BE2C (cell line): ENCODE measurements at regions not wholly inside any gene's neighbourhood (a gene's known extent, or its start where the extent isn't known, plus 50 kb on each side); places are given as distances from the start of the nearest gene placed in this dataset.

Experiments used
- DNase-seq: peaks from one replicate; pipeline ENCODE4 v3.0.0-alpha.2; 2020
- H3K27me3 ChIP-seq: fragments of 250-450 bp; sonication (Bioruptor Pico); 2 replicates; pipeline ENCODE4 v1.5.1; 2020; ENCODE audit warnings: mild to moderate bottlenecking
- H3K36me3 ChIP-seq: fragments of 250-450 bp; sonication (Bioruptor Pico); 2 replicates; pipeline ENCODE4 v1.5.1; 2020; ENCODE audit warnings: mild to moderate bottlenecking
- H3K4me1 ChIP-seq: fragments of 250-450 bp; sonication (Bioruptor Pico); 2 replicates; pipeline ENCODE4 v1.5.1; 2020
- H3K4me3 ChIP-seq: 2 replicates; pipeline ENCODE4 v1.5.1; 2011; ENCODE audit warnings: low read depth, low read length
- H3K9me3 ChIP-seq: fragments of 250-450 bp; sonication (Bioruptor Pico); 2 replicates; pipeline ENCODE4 v1.5.1; 2020
- CTCF ChIP-seq: IDR thresholded peaks from 2 replicates; pipeline ENCODE4 v1.5.1; 2012; ENCODE audit warnings: mild to moderate bottlenecking, low read depth, low read length

- peaks cover 10% of the 10 kb centered on the region for H3K4me1 ChIP-seq
- no peaks in the 10 kb centered on the region for H3K27me3 ChIP-seq
- no peak overlapping the region for H3K4me3 ChIP-seq
- peak; percentile 36 for DNase-seq
- no peaks in the 10 kb centered on the region for H3K36me3 ChIP-seq
- H3K9me3 ChIP-seq: no peaks in the 10 kb centered on the region
- no peak for TF ChIP-seq CTCF
Measured at GRCh38 chr11:72519220-72519881, 85.0 kb upstream of the CLPB start.

- TF ChIP-seq CTCF: no peak
- no peaks in the 10 kb centered on the region for H3K27me3 ChIP-seq
- H3K4me3 ChIP-seq: no peak overlapping the region
- peaks cover 6% of the 10 kb centered on the region for H3K9me3 ChIP-seq
- peaks cover 3% of the 10 kb centered on the region; the same call in 1 of the 2 replicates for H3K4me1 ChIP-seq
- DNase-seq: no peak
- no peaks in the 10 kb centered on the region for H3K36me3 ChIP-seq
Measured at GRCh38 chr11:72514331-72514730, 80.0 kb upstream of the CLPB start.

- no peak overlapping the region for H3K4me3 ChIP-seq
- no peak for TF ChIP-seq CTCF
- DNase-seq: no peak
- peaks cover 6% of the 10 kb centered on the region for H3K9me3 ChIP-seq
- H3K4me1 ChIP-seq: no peaks in the 10 kb centered on the region
- no peaks in the 10 kb centered on the region for H3K27me3 ChIP-seq
- H3K36me3 ChIP-seq: no peaks in the 10 kb centered on the region
Measured at GRCh38 chr11:72513411-72513810, 79.1 kb upstream of the CLPB start.

- H3K4me3 ChIP-seq: no peak overlapping the region
- H3K4me1 ChIP-seq: peaks cover under 1% of the 10 kb centered on the region; the same call in 1 of the 2 replicates
- no peak for DNase-seq
- no peak for TF ChIP-seq CTCF
- peaks cover 6% of the 10 kb centered on the region for H3K9me3 ChIP-seq
- H3K27me3 ChIP-seq: no peaks in the 10 kb centered on the region
- H3K36me3 ChIP-seq: no peaks in the 10 kb centered on the region
Measured at GRCh38 chr11:72512956-72513355, 78.6 kb upstream of the CLPB start.

GRCh38 chr11:72511393-72512047 lies 77.2 kb upstream of the CLPB start:
- DNase-seq: no peak

More at GRCh38 chr11:72511393-72512047, 77.2 kb upstream of the CLPB start:
- Histone ChIP-seq H3K36me3 (no peaks in the 10 kb centered on the region), H3K9me3 (peaks cover 6% of the 10 kb centered on the region), H3K27me3 (no peaks in the 10 kb centered on the region), H3K4me3 (no peak overlapping the region), H3K4me1 (peaks cover 3% of the 10 kb centered on the region; the same call in 1 of the 2 replicates)
- no peak for TF ChIP-seq CTCF
